Gastroesophageal sphincter (tissue), 3 donors: ENCODE measurements at regions not wholly inside any gene's neighbourhood (a gene's known extent, or its start where the extent isn't known, plus 50 kb on each side); places are given as distances from the start of the nearest gene placed in this dataset.

Experiments
- CTCF ChIP-seq, 4 experiments: fragments of 200-600 bp in 2 of 4; fragments of 450-650 bp in 2 of 4; sonication (generic) in 1 of 4; IDR thresholded peaks; one replicate each; pipeline ENCODE4 v1.5.1; 2017 to 2019; ENCODE audit warnings: antibody characterized with exemption in 4 of 4, mild to moderate bottlenecking in 2 of 4, moderate library complexity in 2 of 4
- EP300 ChIP-seq: sonication (generic); formaldehyde crosslinking; IDR thresholded peaks from one replicate; pipeline ENCODE4 v1.6.1; 2017; ENCODE audit warnings: antibody characterized with exemption, mild to moderate bottlenecking
- POLR2A ChIP-seq, 2 donors: fragments of 450-650 bp; IDR thresholded peaks; one replicate each; pipeline ENCODE4 v1.6.1; 2017; ENCODE audit warnings: antibody characterized with exemption in 2 of 2, mild to moderate bottlenecking in 2 of 2, moderate library complexity in 1 of 2

GRCh38 chr7:119329715-119330114 lies 943.3 kb upstream of the KCND2 start:
- no peak for TF ChIP-seq EP300
- TF ChIP-seq CTCF (IDR thresholded peaks at IDR 0.05): no peak
- TF ChIP-seq POLR2A (IDR thresholded peaks at IDR 0.05): no peak
